HG03575 (cell line): ENCODE measurements at regions not wholly inside any gene's neighbourhood (a gene's known extent, or its start where the extent isn't known, plus 50 kb on each side); places are given as distances from the start of the nearest gene placed in this dataset.

ENCODE experiments used
- ATAC-seq: cut with Tn5 transposase; IDR thresholded peaks from one replicate; pipeline ENCODE4 v1.9.1; 2021; ENCODE audit not compliant: unreplicated experiment, insufficient number of reproducible peaks, low FRiP score; ENCODE audit errors: extremely low read depth

DNA sequence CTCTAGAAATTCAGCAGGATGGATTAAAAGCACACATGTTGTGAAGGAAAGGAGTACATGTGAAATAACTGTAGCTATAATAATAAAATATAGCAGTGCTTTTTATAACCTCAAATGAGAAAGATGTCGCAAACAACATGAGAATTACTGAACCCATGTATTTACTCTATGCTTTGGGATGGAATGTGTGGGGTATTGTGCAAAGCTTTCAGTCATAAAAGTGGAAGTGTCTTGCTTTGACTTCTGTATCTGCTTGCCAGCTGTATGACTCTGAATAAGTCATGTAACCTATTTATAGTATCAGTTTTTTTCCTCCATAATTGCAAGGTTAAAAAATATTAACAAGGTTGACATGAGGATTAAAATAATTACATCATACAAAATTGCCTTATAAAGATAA, 519.3 kb upstream of the CADM2 start:
- no peak for ATAC-seq

GRCh38 chr3:84440291-84440690, 518.5 kb upstream of the CADM2 start:
- no peak for ATAC-seq

GRCh38 chr3:84442533-84442932, 516.3 kb upstream of the CADM2 start:
- no peak for ATAC-seq

GRCh38 chr3:84444726-84445521, 513.9 kb upstream of the CADM2 start:
- no peak for ATAC-seq

DNA sequence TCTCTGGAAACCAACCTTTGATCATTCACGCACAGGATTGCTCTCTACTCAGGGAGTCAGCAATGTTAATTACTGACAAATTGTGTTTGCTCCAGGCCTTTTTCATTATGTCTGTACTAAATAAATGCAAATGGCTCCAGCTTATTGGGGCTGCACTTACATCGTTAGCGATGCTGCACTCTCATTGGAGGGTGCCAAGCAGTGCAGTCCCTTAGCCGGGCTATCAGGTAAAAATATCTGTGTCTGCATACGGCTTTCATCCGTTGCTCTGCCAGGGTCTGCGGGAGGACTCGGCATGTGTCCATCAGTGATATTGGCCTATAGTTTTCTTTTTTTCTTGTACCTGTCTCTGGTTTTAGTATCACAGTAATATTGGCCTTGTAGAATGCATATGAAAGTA, 471.5 kb upstream of the CADM2 start:
- no peak for ATAC-seq

GRCh38 chr3:84504761-84505160, 454.0 kb upstream of the CADM2 start:
- no peak for ATAC-seq

- ATAC-seq: no peak
These were observed 448.8 kb upstream of the CADM2 start for GRCh38 chr3:84510007-84510406.

- ATAC-seq: no peak
These were observed 435.9 kb upstream of the CADM2 start for GRCh38 chr3:84522893-84523292.

DNA sequence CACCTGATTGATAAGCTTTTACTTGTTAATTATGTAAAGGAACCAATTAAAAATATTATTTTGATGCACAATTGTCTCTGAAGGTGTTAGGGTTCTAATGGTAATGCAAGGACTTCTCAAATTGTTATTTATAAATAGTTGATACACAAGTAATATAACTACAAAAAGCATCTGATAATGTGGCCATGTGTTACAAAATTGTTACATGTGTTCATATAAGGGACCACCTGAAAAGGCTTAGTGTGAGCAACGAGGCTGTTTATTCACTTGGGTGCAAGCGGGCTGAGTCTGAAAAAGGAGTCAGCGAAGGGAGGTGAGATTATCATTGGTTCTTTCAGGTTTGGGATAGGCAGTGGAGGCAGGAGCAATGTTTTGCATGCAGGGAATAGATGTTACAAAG, 421.9 kb upstream of the CADM2 start:
- ATAC-seq: no peak

GRCh38 chr3:84538597-84538996, 420.2 kb upstream of the CADM2 start:
- no peak for ATAC-seq

GRCh38 chr3:84547207-84547606, 411.6 kb upstream of the CADM2 start:
- ATAC-seq: no peak

- peak; percentile 70 for ATAC-seq
These were observed 410.5 kb upstream of the CADM2 start for GRCh38 chr3:84547971-84548970.

- no peak for ATAC-seq
These were observed 403.2 kb upstream of the CADM2 start for GRCh38 chr3:84555629-84556028.

- no peak for ATAC-seq
These were observed 392.5 kb upstream of the CADM2 start for GRCh38 chr3:84566256-84566655.

- ATAC-seq: no peak
These were observed 391.0 kb upstream of the CADM2 start for GRCh38 chr3:84567796-84568195.

DNA sequence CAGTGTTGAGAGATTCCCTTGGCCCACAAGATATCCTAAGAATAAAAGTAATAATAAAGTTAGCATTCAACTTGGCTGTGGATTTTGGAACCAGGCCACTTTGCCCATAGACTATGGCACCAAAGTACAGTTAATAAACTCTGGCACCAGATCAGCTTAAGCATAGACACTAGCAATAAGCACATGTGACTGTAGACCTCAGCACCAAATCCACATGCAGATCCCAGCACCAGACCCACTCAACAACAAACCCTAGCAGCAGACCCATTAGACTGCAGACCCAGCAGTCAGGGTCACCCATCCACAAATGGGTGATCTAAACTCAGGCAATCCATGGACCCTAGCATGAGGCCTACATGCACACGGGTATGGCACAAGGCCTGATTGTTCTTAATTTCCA, 384.8 kb upstream of the CADM2 start:
- ATAC-seq: no peak

GRCh38 chr3:84586427-84586826, 372.4 kb upstream of the CADM2 start:
- no peak for ATAC-seq

- no peak for ATAC-seq
These were observed 358.0 kb upstream of the CADM2 start for GRCh38 chr3:84600703-84601225.

GRCh38 chr3:84601303-84601702, 357.5 kb upstream of the CADM2 start:
- ATAC-seq: no peak

DNA sequence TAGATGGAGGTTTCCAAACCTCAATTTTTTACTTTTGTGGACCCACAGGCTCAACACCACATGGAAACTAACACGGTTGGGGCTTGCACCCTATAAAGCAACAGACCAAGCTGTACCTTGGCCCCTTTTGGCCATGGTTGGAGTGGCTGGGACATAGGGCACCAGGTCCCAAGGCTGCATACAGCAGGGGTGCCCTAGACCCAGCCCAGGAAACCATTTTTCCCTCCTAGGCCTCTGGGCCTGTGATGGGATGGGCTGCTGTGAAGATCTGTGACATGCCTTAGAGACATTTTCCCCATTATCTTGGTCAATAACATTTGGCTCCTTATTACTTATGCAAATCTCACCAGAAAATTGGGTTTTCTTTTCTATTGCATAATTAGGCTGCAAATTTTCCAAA, 337.0 kb upstream of the CADM2 start:
- no peak for ATAC-seq
